HUDEP-2 (cell line): ENCODE measurements at regions not wholly inside any gene's neighbourhood (a gene's known extent, or its start where the extent isn't known, plus 50 kb on each side); places are given as distances from the start of the nearest gene placed in this dataset.
A peak's percentile ranks its signal among the peaks of the same experiment; 100 is the strongest.

Source experiments
- DNase-seq, 76 experiments: peaks; one replicate each; lab custom pipeline; 2025; ENCODE audit not compliant: unreplicated experiment in 76 of 76; lab: John Stamatoyannopoulos, UW

DNA sequence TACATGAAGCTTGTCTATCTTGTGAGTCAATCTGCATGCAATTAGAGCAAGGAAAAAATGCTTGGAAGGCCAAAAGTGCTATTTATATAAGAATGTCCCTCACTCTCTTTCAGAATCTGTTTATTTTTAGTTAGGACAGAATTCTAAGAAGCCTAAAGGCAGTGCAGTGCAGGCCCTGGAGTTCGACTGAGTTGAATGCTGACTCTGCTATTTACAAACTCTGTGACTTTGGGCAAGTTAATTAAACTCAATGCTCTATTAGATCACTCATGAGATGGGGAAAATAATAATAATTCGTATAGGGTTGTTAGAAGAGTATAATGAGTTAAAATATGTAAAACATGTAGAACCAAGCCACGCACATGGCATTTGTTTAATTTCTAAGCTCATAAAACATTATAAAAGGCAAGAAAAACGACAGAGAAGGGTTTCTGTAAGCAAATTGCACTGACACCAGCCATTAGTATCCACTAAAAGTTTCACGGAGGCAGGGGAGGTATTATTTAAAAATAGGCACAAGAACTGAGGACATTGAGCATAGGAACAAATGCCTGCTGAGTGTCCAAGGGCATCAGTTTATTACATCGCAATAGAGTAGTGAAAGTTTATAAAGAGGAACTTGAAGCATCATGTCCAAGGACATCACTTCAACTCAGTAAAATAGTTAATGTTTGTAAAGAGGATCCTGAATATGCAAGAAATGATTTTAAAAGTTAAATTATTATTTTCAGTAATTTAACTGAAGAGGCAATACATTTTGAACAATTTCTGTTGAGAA lies 115.0 kb upstream of the INPP4B start:
- no peak for DNase-seq

DNA sequence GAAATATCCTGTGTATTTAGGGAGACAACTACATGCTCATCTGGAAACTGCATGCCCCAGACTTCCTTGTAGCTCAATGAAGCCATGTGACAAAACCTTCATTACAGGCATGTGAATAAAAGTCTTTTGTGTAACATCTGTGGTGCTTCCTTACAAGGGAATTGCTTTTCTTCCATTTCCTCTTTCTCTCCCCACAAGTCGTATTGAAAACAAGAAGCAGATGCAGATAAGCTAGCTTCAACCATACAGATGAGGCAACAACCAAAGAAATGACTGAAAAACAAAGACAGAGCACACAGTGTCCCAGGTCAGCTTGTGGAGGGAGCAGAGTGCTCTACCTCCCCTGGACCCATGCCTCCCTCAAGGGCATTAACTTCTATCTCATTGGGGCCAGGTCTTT lies 115.8 kb upstream of the INPP4B start:
- no peak for DNase-seq

DNA sequence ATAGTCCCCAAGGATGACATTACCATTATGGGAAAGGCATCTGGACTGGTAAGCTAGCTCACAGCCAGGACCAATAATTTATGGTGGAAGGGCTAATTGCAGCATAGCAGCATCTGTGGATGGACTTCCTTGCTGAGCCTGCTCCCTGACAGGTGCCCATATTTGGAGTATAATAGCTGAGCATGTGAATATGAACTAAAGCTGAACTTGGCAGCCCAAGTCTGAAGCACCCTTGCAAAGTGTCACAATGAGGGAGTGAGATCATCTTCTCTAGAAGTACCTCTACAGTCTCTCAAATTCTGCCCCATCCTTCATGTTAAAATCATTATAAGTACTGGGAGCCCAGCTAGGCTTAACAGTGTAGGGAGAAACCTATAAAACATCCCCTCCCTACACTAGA lies 128.2 kb upstream of the INPP4B start:
- no peak for DNase-seq

DNA sequence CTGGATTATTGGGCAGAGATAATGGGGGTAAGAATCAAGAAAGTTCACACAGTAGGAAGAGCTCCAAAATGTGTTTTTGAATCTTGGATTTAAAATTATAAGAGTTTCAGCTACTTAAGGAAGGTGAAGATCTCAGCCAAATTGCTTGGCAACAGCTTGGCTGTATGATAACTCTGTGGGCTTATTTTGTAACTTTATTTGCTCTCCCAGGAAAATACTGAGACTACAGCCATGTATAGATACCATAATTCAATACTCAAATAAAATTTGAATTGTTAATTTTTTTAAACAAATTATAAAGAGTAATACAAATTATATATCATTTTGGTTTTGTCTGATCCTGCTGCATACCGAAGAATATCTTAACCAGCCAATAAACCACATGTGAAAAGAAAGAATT lies 129.5 kb upstream of the INPP4B start:
- no peak for DNase-seq

DNA sequence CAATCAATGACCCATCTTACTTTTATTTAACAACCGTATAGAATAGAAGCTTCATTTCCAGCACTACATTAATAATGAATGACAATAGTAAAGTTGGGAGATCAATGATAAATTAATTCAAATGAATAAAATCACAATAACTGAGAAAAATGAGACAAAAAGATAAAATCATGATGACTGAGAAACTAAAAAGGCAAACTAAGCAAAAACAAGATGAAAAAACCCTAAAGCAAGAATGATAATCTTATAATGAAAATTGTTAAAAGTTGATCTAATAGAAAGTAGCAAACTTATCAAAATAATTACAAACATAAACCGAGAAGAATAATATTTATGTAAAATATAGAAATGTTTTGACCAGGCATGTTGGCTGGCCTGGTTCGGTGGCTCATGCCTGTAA lies 130.4 kb upstream of the INPP4B start:
- no peak for DNase-seq

DNA sequence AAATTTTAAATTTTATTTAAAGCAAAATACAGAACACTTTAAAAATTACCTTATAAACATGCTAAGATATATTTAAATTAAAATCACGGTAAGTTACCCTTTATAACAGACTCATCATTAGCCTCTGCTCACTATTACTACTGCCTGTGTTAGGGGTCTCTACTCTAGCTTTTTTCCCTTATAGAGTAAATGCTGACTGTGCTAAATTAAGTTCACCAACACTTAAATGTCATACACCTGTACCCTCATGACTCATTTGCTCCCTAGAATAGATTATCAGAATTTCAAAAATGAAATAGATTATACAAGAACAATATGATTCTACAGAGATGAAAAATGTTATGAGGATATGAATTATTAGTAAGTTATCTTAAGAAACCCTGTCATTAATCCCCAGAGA lies 131.1 kb upstream of the INPP4B start:
- DNase-seq, result no peak

DNA sequence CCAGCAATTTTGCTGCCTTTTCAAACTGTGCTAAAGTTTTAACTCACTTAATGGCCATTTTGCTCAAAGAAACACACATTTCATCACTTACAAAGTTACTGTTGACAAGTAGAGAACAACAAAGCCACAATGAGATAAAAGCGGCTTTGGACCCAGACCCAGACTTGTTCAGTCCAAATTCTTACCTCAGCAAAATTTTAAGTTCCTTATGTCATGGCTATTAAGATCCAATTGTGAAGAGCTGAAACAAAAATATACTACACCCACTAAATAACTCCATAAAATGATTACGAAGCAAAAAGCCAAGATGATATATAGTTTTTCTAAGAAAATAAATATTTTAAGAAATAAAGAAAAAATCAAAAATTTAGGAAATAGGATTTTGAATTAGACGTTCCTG lies 137.0 kb upstream of the INPP4B start:
- DNase-seq, result no peak

- DNase-seq, result no peak
Observed at GRCh38 chr4:142983589-142983988, 137.5 kb upstream of the INPP4B start.

DNA sequence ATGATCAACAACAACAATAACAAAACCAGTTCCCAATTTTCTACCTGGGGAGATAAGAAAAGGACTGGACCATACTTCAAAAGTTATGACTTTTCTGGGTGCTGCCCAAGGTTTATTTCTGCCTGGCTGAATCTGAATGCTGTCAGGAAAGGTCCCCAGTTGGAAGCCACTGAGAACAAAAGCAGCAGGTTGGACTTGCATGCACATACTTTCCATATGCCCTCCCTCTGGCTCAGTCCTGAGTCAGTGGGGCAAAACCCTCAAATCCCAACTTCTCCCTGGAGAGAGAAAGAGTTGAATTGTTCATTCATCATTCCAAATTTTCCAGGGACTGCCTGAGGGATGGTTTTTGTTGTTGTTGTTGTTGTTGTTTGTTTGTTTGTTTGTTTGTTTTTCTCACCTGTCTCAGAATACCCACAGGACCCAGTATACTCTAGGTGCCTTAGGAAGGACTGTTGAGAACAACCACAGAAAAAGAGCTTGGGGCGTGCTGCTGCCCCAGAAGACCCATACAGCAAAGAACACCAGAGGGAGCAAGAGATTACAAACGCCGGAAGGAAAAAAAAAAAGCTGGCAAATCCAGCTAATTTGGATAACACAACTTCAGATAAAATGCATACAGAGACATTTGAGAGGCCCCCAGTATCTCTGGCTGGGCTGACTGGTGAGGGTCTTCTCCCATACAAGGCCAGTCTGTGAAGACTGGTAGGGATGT lies 138.9 kb upstream of the INPP4B start:
- peak in 3 of 76 experiments; percentile 4 to 8 (median 7) for DNase-seq

- no peak for DNase-seq
Observed at GRCh38 chr4:143016171-143016570, 168.5 kb upstream of the USP38 start.

DNA sequence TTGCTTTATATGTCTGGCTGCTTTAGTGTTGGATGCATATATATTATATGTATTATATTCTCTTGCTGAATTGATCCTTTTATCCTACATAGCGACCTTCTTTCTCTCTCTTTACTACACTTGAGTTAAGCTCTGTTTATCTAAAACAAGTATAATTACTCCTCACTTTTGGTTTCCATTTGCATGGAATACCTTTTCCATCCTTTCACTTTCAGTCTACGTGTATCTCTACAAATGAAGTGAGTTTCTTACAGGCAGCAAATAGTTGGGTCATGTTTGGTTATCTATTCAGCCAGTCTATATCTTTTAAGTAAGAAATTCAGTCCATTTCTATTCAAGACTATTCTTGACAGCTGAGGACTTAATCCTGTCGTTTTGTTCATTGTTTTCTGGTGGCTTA lies 167.5 kb upstream of the USP38 start:
- no peak for DNase-seq

DNA sequence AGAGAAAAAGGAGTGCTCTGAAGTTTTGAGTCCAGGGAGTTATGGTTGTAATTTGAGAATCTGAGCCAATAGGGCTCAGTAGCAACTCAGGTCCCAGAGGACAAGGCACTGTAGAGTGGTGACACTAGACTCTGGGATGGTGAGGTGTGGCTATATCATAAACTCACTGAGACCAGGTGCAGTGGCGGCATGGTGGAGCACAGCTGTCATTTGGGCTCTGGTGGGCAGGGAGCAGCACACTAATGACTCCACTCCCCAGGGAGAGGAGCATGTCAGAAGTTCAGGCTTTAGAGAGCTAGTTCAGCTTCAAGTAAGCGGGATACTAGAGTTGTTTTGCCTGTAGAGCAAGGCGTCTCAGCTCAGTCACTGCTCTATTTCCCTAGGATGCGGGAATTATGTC lies 165.4 kb upstream of the USP38 start:
- DNase-seq, result no peak

- DNase-seq, result no peak
Observed at GRCh38 chr4:143021384-143021783, 163.3 kb upstream of the USP38 start.

DNA sequence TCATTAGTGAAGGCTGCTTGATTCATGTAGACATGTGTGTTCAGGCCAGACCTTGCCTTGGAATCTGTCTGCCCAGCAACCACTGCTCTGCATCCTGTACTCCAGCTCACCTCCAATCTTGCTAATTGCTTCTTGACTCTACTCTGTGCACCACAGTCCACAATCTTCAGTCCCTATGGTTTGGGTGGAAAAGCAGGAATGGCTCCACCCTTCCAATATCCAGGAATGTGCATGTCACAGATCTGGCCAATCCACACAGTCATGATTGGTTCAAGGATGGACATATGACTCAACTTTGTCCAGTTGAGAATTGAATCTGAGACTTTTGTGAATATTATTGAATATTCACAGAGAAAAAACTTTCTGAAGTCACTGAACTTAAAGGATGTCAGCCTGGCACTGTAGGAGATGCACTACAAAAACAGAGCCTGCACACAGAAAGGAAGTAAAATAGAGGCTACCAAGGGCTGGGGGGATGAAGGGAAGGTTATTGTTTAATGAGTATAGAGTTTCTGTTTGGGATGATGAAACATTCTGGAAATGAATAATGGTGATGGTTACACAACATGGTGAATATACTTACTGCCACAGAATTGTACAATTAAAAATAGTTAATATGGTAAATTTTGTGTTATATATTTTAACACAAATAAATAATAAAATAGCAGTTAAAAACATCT lies 161.3 kb upstream of the USP38 start:
- no peak for DNase-seq

- DNase-seq, result peak in 14 of 76 experiments; percentile 1 to 74 (median 34)
Observed at GRCh38 chr4:143025081-143025704, 159.5 kb upstream of the USP38 start.

DNA sequence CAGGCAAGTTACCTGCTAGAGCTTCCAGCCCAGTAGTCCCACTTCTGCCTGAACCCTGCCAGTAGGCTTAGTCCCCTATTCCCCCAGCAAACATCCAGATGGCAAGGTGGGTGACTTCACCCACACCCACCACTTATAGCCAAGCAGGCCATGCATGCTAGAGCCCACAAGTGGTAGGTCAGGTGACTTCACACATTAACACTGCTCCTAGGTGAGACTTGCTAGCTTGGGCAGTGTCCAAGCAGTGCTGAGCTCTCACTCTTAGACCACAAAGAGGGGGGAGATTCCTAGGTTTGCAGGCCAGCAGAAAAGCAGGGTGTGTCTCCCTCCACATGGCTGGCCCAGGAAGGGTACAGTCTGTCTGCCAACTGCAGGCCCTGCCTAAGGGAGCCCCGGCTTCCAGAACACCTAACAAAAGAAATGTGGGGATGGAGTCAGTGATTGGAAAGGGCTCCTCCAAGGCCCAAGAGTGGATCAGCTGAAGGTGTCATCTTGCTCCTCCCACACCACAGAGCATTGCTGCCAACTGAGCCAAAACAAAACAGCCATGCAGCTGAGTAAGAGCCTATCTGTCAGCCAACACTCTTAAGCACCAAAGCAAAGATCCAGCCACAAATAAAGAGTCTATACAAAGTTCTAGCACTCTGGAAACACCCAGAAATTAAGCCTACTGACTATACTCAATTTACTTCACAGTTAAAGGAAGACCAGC lies 158.1 kb upstream of the USP38 start:
- no peak for DNase-seq

- DNase-seq, result no peak
Observed at GRCh38 chr4:143035661-143036060, 149.1 kb upstream of the USP38 start.

DNA sequence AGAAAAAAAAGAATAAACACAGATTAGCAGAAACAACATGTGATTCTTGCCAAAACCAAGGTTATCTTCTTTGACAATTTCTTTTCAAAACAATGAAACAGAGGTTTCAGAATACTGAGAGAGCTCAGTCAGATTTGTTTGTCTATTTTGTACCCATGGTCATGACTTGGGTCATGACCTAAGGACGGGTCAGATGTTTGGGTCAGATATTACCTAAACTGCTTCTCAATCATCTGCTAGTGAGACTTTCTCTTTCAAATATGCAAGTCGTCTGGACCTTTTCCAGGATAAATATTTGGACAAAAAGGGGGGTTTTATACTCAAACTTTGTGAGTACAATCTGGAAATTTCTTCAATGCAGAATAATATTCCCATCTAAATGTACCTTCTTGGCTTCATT lies 148.3 kb upstream of the USP38 start:
- DNase-seq, result no peak

DNA sequence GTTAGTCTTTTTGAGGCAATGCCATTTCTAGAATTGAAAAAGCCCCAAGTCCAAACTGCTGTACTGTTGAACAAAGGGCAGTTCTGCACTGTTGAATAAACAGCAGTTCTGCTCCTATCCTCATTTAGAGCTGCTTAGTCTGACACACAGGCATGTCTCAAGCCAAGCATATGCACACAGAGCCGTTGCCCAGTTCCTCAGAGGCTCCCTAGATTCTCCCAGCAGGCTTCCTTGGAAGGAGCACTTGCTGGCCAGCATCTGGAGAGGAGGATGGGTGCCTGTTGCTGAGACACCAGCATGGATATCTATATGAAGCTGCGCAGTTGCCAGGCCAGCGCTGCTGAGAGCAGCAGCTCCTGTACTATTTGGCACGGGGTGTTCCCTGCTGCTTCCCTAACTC lies 138.3 kb upstream of the USP38 start:
- DNase-seq, result no peak

DNA sequence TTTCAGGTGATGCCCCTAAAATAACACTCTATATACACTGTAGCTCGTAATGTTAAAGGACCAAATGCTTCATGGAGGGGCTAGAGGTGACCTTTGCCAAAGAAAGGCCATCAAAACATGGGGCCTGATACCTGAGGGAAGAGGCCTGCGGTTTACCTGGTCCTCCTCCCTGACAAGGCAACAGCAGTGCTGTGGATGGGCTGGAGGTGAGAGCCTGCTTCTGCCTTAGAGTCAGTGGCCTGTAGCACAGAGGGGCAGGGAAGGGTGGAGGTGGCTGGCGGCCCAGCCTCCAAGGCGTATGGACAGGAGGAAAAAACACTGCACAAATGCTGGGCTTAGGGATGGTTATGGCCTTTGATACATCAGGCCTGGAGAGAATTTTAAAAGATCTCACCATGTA lies 137.8 kb upstream of the USP38 start:
- no peak for DNase-seq

DNA sequence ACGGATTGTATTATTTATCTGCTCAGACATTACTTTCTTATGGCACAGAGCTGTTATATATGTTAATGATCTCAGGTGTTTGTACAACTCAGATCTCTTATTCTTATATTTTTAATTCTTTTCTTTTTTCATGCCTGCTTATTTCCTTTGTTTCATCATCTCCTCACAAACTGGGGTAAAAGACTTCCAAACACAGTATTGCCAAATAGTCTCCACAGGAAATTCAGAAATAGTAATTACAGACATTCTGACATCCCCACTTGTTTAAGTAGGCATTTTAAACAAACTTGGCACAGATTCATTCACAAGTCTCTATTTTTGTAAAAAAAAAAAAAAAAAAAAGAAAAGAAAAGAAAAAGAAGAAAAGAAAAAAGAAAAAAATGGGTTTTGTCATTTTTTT lies 129.7 kb upstream of the USP38 start:
- no peak for DNase-seq
